COLO668 (cell line): ENCODE measurements at regions not wholly inside any gene's neighbourhood (a gene's known extent, or its start where the extent isn't known, plus 50 kb on each side); places are given as distances from the start of the nearest gene placed in this dataset.
A peak's percentile ranks its signal among the peaks of the same experiment; 100 is the strongest.
"Not testable (repeated sequence)": the region's sequence is repeated elsewhere in the genome, so short reads cannot be mapped to it uniquely, and the experiment has no call there.

Experiments used
- DNase-seq: peaks from one replicate; lab custom pipeline; 2025; ENCODE audit not compliant: unreplicated experiment; lab: John Stamatoyannopoulos, UW

- not testable (repeated sequence) for DNase-seq
Observed at GRCh38 chr1:143702739-143703138, 269.0 kb downstream of the FAM72C start.

GRCh38 chr1:143699731-143700130 lies 272.1 kb downstream of the FAM72C start:
- no peak for DNase-seq

GRCh38 chr1:143699115-143699514 lies 272.7 kb downstream of the FAM72C start:
- DNase-seq = no peak

- DNase-seq = peak; percentile 26
Observed at GRCh38 chr1:143698016-143698415, 273.8 kb downstream of the FAM72C start.

GRCh38 chr1:143694085-143694484 lies 277.7 kb downstream of the FAM72C start:
- DNase-seq = no peak

- DNase-seq = no peak
Observed at GRCh38 chr1:143691971-143692529, 279.7 kb downstream of the FAM72C start.

GRCh38 chr1:143691400-143691891 lies 280.3 kb downstream of the FAM72C start:
- DNase-seq = no peak

- DNase-seq = no peak
Observed at GRCh38 chr1:143689781-143690180, 282.0 kb downstream of the FAM72C start.

GRCh38 chr1:143680304-143680703 lies 291.5 kb downstream of the FAM72C start:
- DNase-seq = no peak

GRCh38 chr1:143672983-143673382 lies 298.8 kb downstream of the FAM72C start:
- no peak for DNase-seq

GRCh38 chr1:143667730-143668129 lies 304.1 kb downstream of the FAM72C start:
- DNase-seq = no peak

GRCh38 chr1:143666851-143667250 lies 304.9 kb downstream of the FAM72C start:
- no peak for DNase-seq

GRCh38 chr1:143665606-143666005 lies 306.2 kb downstream of the FAM72C start:
- no peak for DNase-seq

- not testable (repeated sequence) for DNase-seq
Observed at GRCh38 chr1:143663056-143663455, 308.7 kb downstream of the FAM72C start.

- no peak for DNase-seq
Observed at GRCh38 chr1:143661418-143662101, 310.2 kb downstream of the FAM72C start.

GRCh38 chr1:143660354-143660941 lies 311.3 kb downstream of the FAM72C start:
- no peak for DNase-seq

GRCh38 chr1:143653429-143653802 lies 318.4 kb downstream of the FAM72C start:
- DNase-seq = no peak

GRCh38 chr1:143652744-143653428 lies 318.9 kb downstream of the FAM72C start:
- no peak for DNase-seq

GRCh38 chr1:143652187-143652586 lies 319.6 kb downstream of the FAM72C start:
- no peak for DNase-seq

GRCh38 chr1:143651350-143651992 lies 320.3 kb downstream of the FAM72C start:
- DNase-seq = no peak

- not testable (repeated sequence) for DNase-seq
Observed at GRCh38 chr1:143644035-143644434, 327.8 kb downstream of the FAM72C start.
